PC-3 (cell line): ENCODE measurements at regions not wholly inside any gene's neighbourhood (a gene's known extent, or its start where the extent isn't known, plus 50 kb on each side); places are given as distances from the start of the nearest gene placed in this dataset.

Experiments
- ATAC-seq: fragments of 200-7000 bp; cut with Tn5 transposase; 2 replicates; pipeline ENCODE4 v1.9.1; 2020; ENCODE audit warnings: mild to moderate bottlenecking, moderate library complexity
- BruUV-seq: library from RNA; stranded (reverse); fragments of 400-500 nt; replicated peaks from 2 replicates; lab custom pipeline; 2021; lab: Mats Ljungman, UMichigan
- CTCF ChIA-PET: fragments of 300-600 bp; sonication (Branson Sonifier 250); formaldehyde crosslinking; loops from one replicate; lab custom pipeline; 2022; ENCODE audit warnings: antibody characterized with exemption; lab: Charles Lee
- POLR2A ChIA-PET: fragments of 300-600 bp; sonication (Branson Sonifier 250); formaldehyde crosslinking; loops from one replicate; lab custom pipeline; 2022; ENCODE audit warnings: antibody characterized with exemption; ENCODE audit not compliant: unreplicated experiment; lab: Charles Lee
- DNase-seq: peaks from one replicate; pipeline ENCODE4 v3.0.0-alpha.2; 2015
- H2AFZ ChIP-seq: fragments of 300-600 bp; sonication (generic); 2 replicates; pipeline ENCODE4 v1.6.0; 2016; ENCODE audit warnings: antibody characterized with exemption, low read length
- H3F3A ChIP-seq: fragments of 300-600 bp; sonication (generic); one replicate; pipeline ENCODE4 v1.6.0; 2017; ENCODE audit warnings: antibody characterized with exemption, low read length, control low read depth, mild to moderate bottlenecking; ENCODE audit not compliant: unreplicated experiment
- H3K27ac ChIP-seq: fragments of 300-600 bp; sonication (generic); 2 replicates; pipeline ENCODE4 v1.5.1; 2016; ENCODE audit warnings: mild to moderate bottlenecking, low read length
- H3K27me3 ChIP-seq: fragments of 300-600 bp; sonication (generic); 2 replicates; pipeline ENCODE4 v1.6.1; 2016; ENCODE audit warnings: low read length, mixed read lengths
- H3K36me3 ChIP-seq: fragments of 300-600 bp; sonication (generic); 2 replicates; pipeline ENCODE4 v1.6.1; 2016; ENCODE audit warnings: low read depth, mixed run types, low read length, mixed read lengths
- H3K4me1 ChIP-seq: fragments of 300-600 bp; sonication (generic); 2 replicates; pipeline ENCODE4 v1.5.1; 2016; ENCODE audit warnings: low read length; ENCODE audit not compliant: insufficient read depth
- H3K4me2 ChIP-seq: fragments of 300-600 bp; sonication (generic); 2 replicates; pipeline ENCODE4 v1.6.0; 2016; ENCODE audit warnings: low read length
- H3K4me3 ChIP-seq: fragments of 300-600 bp; sonication (generic); 2 replicates; pipeline ENCODE4 v1.5.1; 2016; ENCODE audit warnings: mild to moderate bottlenecking, low read length, mixed read lengths
- H3K79me2 ChIP-seq: fragments of 300-600 bp; sonication (generic); 2 replicates; pipeline ENCODE4 v1.6.1; 2017; ENCODE audit warnings: low read length, mixed read lengths
- H3K9ac ChIP-seq: fragments of 300-600 bp; sonication (generic); 2 replicates; pipeline ENCODE4 v1.6.0; 2016; ENCODE audit warnings: mild to moderate bottlenecking, low read length
- H3K9me2 ChIP-seq: fragments of 300-600 bp; sonication (generic); replicated peaks from 2 replicates; pipeline ENCODE4 v1.6.1; 2016; ENCODE audit warnings: mixed run types, low read length, mixed read lengths
- H3K9me3 ChIP-seq: fragments of 300-600 bp; sonication (generic); 2 replicates; pipeline ENCODE4 v1.6.1; 2016; ENCODE audit warnings: low read length, mixed read lengths
- H4K20me1 ChIP-seq: fragments of 300-600 bp; sonication (generic); 2 replicates; pipeline ENCODE4 v1.6.1; 2016; ENCODE audit warnings: low read length, mixed read lengths
- CTCF ChIP-seq: fragments of 300-600 bp; sonication (generic); conservative IDR thresholded peaks from 2 replicates; pipeline ENCODE4 v1.5.1; 2017; ENCODE audit warnings: antibody characterized with exemption, low read depth, mild to moderate bottlenecking, low read length
- EZH2 ChIP-seq: fragments of 300-600 bp; sonication (generic); IDR thresholded peaks from one replicate; pipeline ENCODE4 v1.6.1; 2017; ENCODE audit warnings: antibody characterized with exemption, mild to moderate bottlenecking, low read length; ENCODE audit not compliant: unreplicated experiment
- EZH2phosphoT487 ChIP-seq: fragments of 300-600 bp; sonication (generic); IDR thresholded peaks from 2 replicates; pipeline ENCODE4 v1.6.1; 2018; ENCODE audit warnings: mild to moderate bottlenecking, antibody characterized with exemption, low read length, borderline replicate concordance
- intact Hi-C: fragments of 100-400 bp; cut with micrococcal nuclease; formaldehyde crosslinking; loops from 2 replicates; pipeline ENCODE4 v1.9.0; 2023

- ChIA-PET POLR2A (no interaction called here), CTCF (no interaction called here)
- intact Hi-C loops, result no loop called here
Observed at GRCh38 chrX:34299451-34299967, 167.4 kb upstream of the FAM47A start.

GRCh38 chrX:34294665-34295064 lies 162.6 kb upstream of the FAM47A start:
- BruUV-seq, result no TSS peak
- no peaks in the 10 kb centered on the region for H3K27me3 ChIP-seq
- H3K9me3 ChIP-seq, result no peaks in the 10 kb centered on the region
- H3K36me3 ChIP-seq, result no peaks in the 10 kb centered on the region
- CTCF ChIA-PET, result no interaction called here
- TF ChIP-seq CTCF, result no peak
- TF ChIP-seq EZH2, result no peak
- TF ChIP-seq EZH2phosphoT487, result no peak
- no peak overlapping the region for H3K4me3 ChIP-seq
- intact Hi-C loops, result no loop called here
- H4K20me1 ChIP-seq, result no peaks in the 10 kb centered on the region
- H3K27ac ChIP-seq, result no peak overlapping the region
- POLR2A ChIA-PET, result no interaction called here
- no peak for ATAC-seq
- DNase-seq, result no peak
- no peaks in the 10 kb centered on the region for H3F3A ChIP-seq
- H2AFZ ChIP-seq, result no peak overlapping the region
- H3K4me1 ChIP-seq, result no peaks in the 10 kb centered on the region
- H3K4me2 ChIP-seq, result no peak overlapping the region
- H3K9ac ChIP-seq, result no peak overlapping the region
- no peaks in the 10 kb centered on the region for H3K9me2 ChIP-seq
- no peaks in the 10 kb centered on the region for H3K79me2 ChIP-seq

More at GRCh38 chrX:34299451-34299967, 167.4 kb upstream of the FAM47A start:
- H3K4me2 ChIP-seq, result no peak overlapping the region
- no peaks in the 10 kb centered on the region for H3K36me3 ChIP-seq
- H3K4me1 ChIP-seq, result no peaks in the 10 kb centered on the region
- no peaks in the 10 kb centered on the region for H3K9me3 ChIP-seq
- H3K9ac ChIP-seq, result no peak overlapping the region
- no peaks in the 10 kb centered on the region for H3K9me2 ChIP-seq
- H3K27me3 ChIP-seq, result no peaks in the 10 kb centered on the region
- BruUV-seq, result no TSS peak
- H3K4me3 ChIP-seq, result no peak overlapping the region
- TF ChIP-seq EZH2 (no peak), EZH2phosphoT487 (no peak), CTCF (no peak)
- H4K20me1 ChIP-seq, result no peaks in the 10 kb centered on the region
- H3K79me2 ChIP-seq, result no peaks in the 10 kb centered on the region
- no peak overlapping the region for H2AFZ ChIP-seq
- no peak for ATAC-seq
- DNase-seq, result no peak
- no peak overlapping the region for H3K27ac ChIP-seq
- no peaks in the 10 kb centered on the region for H3F3A ChIP-seq

GRCh38 chrX:34288782-34289181 lies 156.7 kb upstream of the FAM47A start:
- POLR2A ChIA-PET, result no interaction called here
- H2AFZ ChIP-seq, result no peak overlapping the region
- ATAC-seq (no peak), DNase-seq (peak; percentile 1)
- no peak overlapping the region for H3K27ac ChIP-seq
- CTCF ChIA-PET, result no interaction called here
- H3K9me3 ChIP-seq, result no peaks in the 10 kb centered on the region
- H3K9ac ChIP-seq, result no peak overlapping the region
- BruUV-seq, result no TSS peak
- H3K9me2 ChIP-seq, result no peaks in the 10 kb centered on the region
- H3K79me2 ChIP-seq, result no peaks in the 10 kb centered on the region
- no peaks in the 10 kb centered on the region for H3K27me3 ChIP-seq
- no peaks in the 10 kb centered on the region for H3K36me3 ChIP-seq
- no peak overlapping the region for H3K4me3 ChIP-seq
- no peaks in the 10 kb centered on the region for H3F3A ChIP-seq
- intact Hi-C loops, result no loop called here
- TF ChIP-seq EZH2phosphoT487 (no peak), EZH2 (no peak), CTCF (no peak)
- H3K4me2 ChIP-seq, result no peak overlapping the region
- H4K20me1 ChIP-seq, result no peaks in the 10 kb centered on the region
- H3K4me1 ChIP-seq, result no peaks in the 10 kb centered on the region
